ENCODE measurements at regions not wholly inside any gene's neighbourhood (a gene's known extent, or its start where the extent isn't known, plus 50 kb on each side); places are given as distances from the start of the nearest gene placed in this dataset.

DNA sequence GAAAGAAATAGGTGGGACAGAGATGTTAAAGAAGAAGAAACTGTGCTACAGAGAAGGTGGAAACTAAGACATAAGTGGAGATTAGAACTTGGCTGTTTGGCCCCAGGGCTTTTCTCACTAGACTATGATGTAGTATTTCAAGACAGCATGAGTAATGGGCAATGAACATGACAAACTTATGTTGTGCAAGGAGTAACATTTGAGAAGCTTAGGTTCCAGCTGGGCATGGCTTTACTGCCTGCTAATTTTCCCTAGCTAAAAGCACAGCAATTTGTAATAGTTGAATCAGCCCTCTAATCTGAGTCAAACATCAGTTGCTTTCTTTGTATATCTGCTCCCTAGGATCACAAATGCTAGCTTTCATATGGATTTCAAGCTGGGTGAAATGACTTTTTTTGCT is 294.3 kb upstream of the BMP2 start:
- no peak overlapping the region for H3K4me2 ChIP-seq (ENCODE audit: low read length)
- H4K20me1 ChIP-seq (ENCODE audit: insufficient read depth): no peaks in the 10 kb centered on the region
- ChIA-PET RAD21 (ENCODE audit: low non-redundant PET in 1 of 2, low total read pairs in 2 of 2, uncharacterized antibody in 2 of 2, unreplicated experiment in 2 of 2) (no interaction called here), CTCF (no interaction called here), POLR2A (no interaction called here)
- no peaks in the 10 kb centered on the region for H3K9me2 ChIP-seq (ENCODE audit: insufficient read depth)
- DNase-seq (ENCODE audit: low read depth, low spot score) (no peak), ATAC-seq (no peak)
- H3K36me3 ChIP-seq (ENCODE audit: control insufficient read depth in 1 of 2, insufficient read depth in 2 of 2, low read length in 2 of 2): no peaks in the 10 kb centered on the region
- TF ChIP-seq POLR2A (IDR thresholded peaks at IDR 0.05; ENCODE audit: borderline replicate concordance, extremely low read depth, insufficient read depth, insufficient read length) (no peak), EZH2phosphoT487 (IDR thresholded peaks at IDR 0.05; ENCODE audit: borderline replicate concordance) (no peak), SP1 (IDR thresholded peaks at IDR 0.05; ENCODE audit: low read depth) (no peak), CEBPB (IDR thresholded peaks at IDR 0.05; ENCODE audit: low read depth) (no peak), TCF7L2 (IDR thresholded peaks at IDR 0.05; ENCODE audit: borderline replicate concordance, extremely low read depth, insufficient read depth, insufficient read length) (no peak), EGR1 (IDR thresholded peaks at IDR 0.05; ENCODE audit: low read depth) (no peak), ZNF274 (IDR thresholded peaks at IDR 0.05; ENCODE audit: low read depth, low read length) (no peak), RAD21 (IDR thresholded peaks at IDR 0.05; ENCODE audit: low read depth) (no peak), SRF (IDR thresholded peaks at IDR 0.05; ENCODE audit: low read depth) (no peak)
- TF ChIP-seq, protein P1, sequence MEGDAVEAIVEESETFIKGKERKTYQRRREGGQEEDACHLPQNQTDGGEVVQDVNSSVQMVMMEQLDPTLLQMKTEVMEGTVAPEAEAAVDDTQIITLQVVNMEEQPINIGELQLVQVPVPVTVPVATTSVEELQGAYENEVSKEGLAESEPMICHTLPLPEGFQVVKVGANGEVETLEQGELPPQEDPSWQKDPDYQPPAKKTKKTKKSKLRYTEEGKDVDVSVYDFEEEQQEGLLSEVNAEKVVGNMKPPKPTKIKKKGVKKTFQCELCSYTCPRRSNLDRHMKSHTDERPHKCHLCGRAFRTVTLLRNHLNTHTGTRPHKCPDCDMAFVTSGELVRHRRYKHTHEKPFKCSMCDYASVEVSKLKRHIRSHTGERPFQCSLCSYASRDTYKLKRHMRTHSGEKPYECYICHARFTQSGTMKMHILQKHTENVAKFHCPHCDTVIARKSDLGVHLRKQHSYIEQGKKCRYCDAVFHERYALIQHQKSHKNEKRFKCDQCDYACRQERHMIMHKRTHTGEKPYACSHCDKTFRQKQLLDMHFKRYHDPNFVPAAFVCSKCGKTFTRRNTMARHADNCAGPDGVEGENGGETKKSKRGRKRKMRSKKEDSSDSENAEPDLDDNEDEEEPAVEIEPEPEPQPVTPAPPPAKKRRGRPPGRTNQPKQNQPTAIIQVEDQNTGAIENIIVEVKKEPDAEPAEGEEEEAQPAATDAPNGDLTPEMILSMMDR (IDR thresholded peaks at IDR 0.05 in 2 of 3, conservative IDR thresholded peaks at IDR 0.05 in 1 of 3; ENCODE audit: borderline replicate concordance in 1 of 3, insufficient read depth in 1 of 3, low read depth in 2 of 3, low read length in 2 of 3): no peak
- TF ChIP-seq, protein P2, sequence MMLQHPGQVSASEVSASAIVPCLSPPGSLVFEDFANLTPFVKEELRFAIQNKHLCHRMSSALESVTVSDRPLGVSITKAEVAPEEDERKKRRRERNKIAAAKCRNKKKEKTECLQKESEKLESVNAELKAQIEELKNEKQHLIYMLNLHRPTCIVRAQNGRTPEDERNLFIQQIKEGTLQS (IDR thresholded peaks at IDR 0.05): no peak
- TF ChIP-seq, protein P3, sequence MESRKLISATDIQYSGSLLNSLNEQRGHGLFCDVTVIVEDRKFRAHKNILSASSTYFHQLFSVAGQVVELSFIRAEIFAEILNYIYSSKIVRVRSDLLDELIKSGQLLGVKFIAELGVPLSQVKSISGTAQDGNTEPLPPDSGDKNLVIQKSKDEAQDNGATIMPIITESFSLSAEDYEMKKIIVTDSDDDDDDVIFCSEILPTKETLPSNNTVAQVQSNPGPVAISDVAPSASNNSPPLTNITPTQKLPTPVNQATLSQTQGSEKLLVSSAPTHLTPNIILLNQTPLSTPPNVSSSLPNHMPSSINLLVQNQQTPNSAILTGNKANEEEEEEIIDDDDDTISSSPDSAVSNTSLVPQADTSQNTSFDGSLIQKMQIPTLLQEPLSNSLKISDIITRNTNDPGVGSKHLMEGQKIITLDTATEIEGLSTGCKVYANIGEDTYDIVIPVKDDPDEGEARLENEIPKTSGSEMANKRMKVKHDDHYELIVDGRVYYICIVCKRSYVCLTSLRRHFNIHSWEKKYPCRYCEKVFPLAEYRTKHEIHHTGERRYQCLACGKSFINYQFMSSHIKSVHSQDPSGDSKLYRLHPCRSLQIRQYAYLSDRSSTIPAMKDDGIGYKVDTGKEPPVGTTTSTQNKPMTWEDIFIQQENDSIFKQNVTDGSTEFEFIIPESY (IDR thresholded peaks at IDR 0.05; ENCODE audit: extremely low read depth, insufficient replicate concordance, low read length): no peak
- no peaks in the 10 kb centered on the region for H3K4me1 ChIP-seq (ENCODE audit: control insufficient read depth in 1 of 2, insufficient read depth in 2 of 2, low read length in 2 of 2)
- H3K27ac ChIP-seq (ENCODE audit: low read depth, low read length): no peak overlapping the region
- no peaks in the 10 kb centered on the region for H3K27me3 ChIP-seq (ENCODE audit: insufficient read depth, low read length)
- no peak overlapping the region for H2AFZ ChIP-seq (ENCODE audit: low read depth, low read length, poor library complexity, severe bottlenecking)
- no TSS peak for BruUV-seq (replicated peaks)
- H3K9ac ChIP-seq (ENCODE audit: low read length): no peak overlapping the region
- intact Hi-C loops (cut with micrococcal nuclease): no loop called here
- H3K4me3 ChIP-seq (replicated peaks in 1 of 2; ENCODE audit: low read depth in 1 of 2, low read length in 2 of 2): no peak overlapping the region
- peaks cover 0 to 5% of the 10 kb centered on the region in 2 experiments; a peak in 2 of 4 replicates for H3K9me3 ChIP-seq (ENCODE audit: control insufficient read depth in 1 of 2, insufficient read depth in 1 of 2, low read depth in 1 of 2, low read length in 2 of 2)
- no peaks in the 10 kb centered on the region for H3K79me2 ChIP-seq (ENCODE audit: insufficient read depth, low read length)

All from HCT116 (cell line).